SK-N-SH treated with all-trans-retinoic acid at 6 μM for 48 hours (cell line): ENCODE measurements at regions not wholly inside any gene's neighbourhood (a gene's known extent, or its start where the extent isn't known, plus 50 kb on each side); places are given as distances from the start of the nearest gene placed in this dataset.

Experiments
- ATAC-seq: fragments of 200-7000 bp; cut with Tn5 transposase; 3 replicates; pipeline ENCODE4 v1.9.1; 2020; ENCODE audit warnings: mild to moderate bottlenecking, moderate library complexity
- BACH2 ChIP-seq: fragments of 250-450 bp; sonication (Bioruptor Pico); IDR thresholded peaks from 2 replicates; pipeline ENCODE4 v1.9.0; 2021; ENCODE audit warnings: mild to moderate bottlenecking, borderline replicate concordance
- CREB5 ChIP-seq: fragments of 250-450 bp; sonication (Bioruptor Pico); IDR thresholded peaks from 2 replicates; pipeline ENCODE4 v1.5.1; 2020; ENCODE audit warnings: low read depth, mild to moderate bottlenecking, moderate library complexity
- CSDC2 ChIP-seq: fragments of 250-450 bp; sonication (Bioruptor Pico); IDR thresholded peaks from 2 replicates; pipeline ENCODE4 v1.5.0; 2020; ENCODE audit warnings: mild to moderate bottlenecking, moderate library complexity
- CSRNP3 ChIP-seq: fragments of 250-450 bp; sonication (Bioruptor Pico); IDR thresholded peaks from 2 replicates; pipeline ENCODE4 v1.5.1; 2021; ENCODE audit warnings: mild to moderate bottlenecking, moderate library complexity
- ESRRG ChIP-seq: fragments of 250-450 bp; sonication (Bioruptor Pico); IDR thresholded peaks from 2 replicates; pipeline ENCODE4 v1.6.1; 2021; ENCODE audit warnings: mild to moderate bottlenecking
- GLIS3 ChIP-seq: fragments of 250-450 bp; sonication (Bioruptor Pico); IDR thresholded peaks from 2 replicates; pipeline ENCODE4 v1.5.0; 2020; ENCODE audit warnings: mild to moderate bottlenecking, moderate library complexity
- ISL1 ChIP-seq: fragments of 250-450 bp; sonication (Bioruptor Pico); IDR thresholded peaks from 2 replicates; pipeline ENCODE4 v2.1.2; 2022; ENCODE audit warnings: mild to moderate bottlenecking, moderate library complexity
- POU6F1 ChIP-seq: fragments of 250-450 bp; sonication (Bioruptor Pico); IDR thresholded peaks from 2 replicates; pipeline ENCODE4 v1.8.0; 2021; ENCODE audit warnings: low read depth, mild to moderate bottlenecking, moderate library complexity, borderline replicate concordance
- PPARA ChIP-seq: fragments of 250-450 bp; sonication (Bioruptor Pico); IDR thresholded peaks from 2 replicates; pipeline ENCODE4 v1.5.0; 2020; ENCODE audit warnings: mild to moderate bottlenecking, borderline replicate concordance
- SNAI2 ChIP-seq: fragments of 250-450 bp; sonication (Bioruptor Pico); IDR thresholded peaks from 2 replicates; pipeline ENCODE4 v1.5.0; 2020; ENCODE audit warnings: mild to moderate bottlenecking, moderate library complexity
- TCF4 ChIP-seq: fragments of 250-450 bp; sonication (Bioruptor Pico); IDR thresholded peaks from 2 replicates; pipeline ENCODE4 v1.8.0; 2021; ENCODE audit warnings: mild to moderate bottlenecking, moderate library complexity, borderline replicate concordance
- TOX ChIP-seq: fragments of 250-450 bp; sonication (Bioruptor Pico); IDR thresholded peaks from 2 replicates; pipeline ENCODE4 v1.8.0; 2021; ENCODE audit warnings: mild to moderate bottlenecking, moderate library complexity, borderline replicate concordance
- ZFP30 ChIP-seq: fragments of 450-650 bp; formaldehyde crosslinking; IDR thresholded peaks from 2 replicates; pipeline ENCODE4 v1.5.0; 2022; ENCODE audit warnings: mild to moderate bottlenecking, moderate library complexity
- ZNF565 ChIP-seq: fragments of 450-650 bp; formaldehyde crosslinking; conservative IDR thresholded peaks from 2 replicates; pipeline ENCODE4 v1.5.0; 2020; ENCODE audit warnings: low read depth, mild to moderate bottlenecking, moderate library complexity
- ZNF70 ChIP-seq: fragments of 450-650 bp; formaldehyde crosslinking; IDR thresholded peaks from 2 replicates; pipeline ENCODE4 v1.5.0; 2020; ENCODE audit warnings: mild to moderate bottlenecking, moderate library complexity
- ZNF8 ChIP-seq: fragments of 450-650 bp; formaldehyde crosslinking; IDR thresholded peaks from 2 replicates; pipeline ENCODE4 v1.5.0; 2020; ENCODE audit warnings: mild to moderate bottlenecking, moderate library complexity
- TF ChIP-seq, protein P1 (sequence below): fragments of 250-450 bp; sonication (Bioruptor Pico); IDR thresholded peaks from 2 replicates; pipeline ENCODE4 v1.5.0; 2020; ENCODE audit warnings: mild to moderate bottlenecking, moderate library complexity
- TF ChIP-seq, protein P2 (sequence below): fragments of 250-450 bp; sonication (Bioruptor Pico); IDR thresholded peaks from 2 replicates; pipeline ENCODE4 v1.8.0; 2020; ENCODE audit warnings: mild to moderate bottlenecking, moderate library complexity, borderline replicate concordance

GRCh38 chr9:108642871-108643270 is 212.9 kb downstream of the ACTL7B start:
- TF ChIP-seq TOX, result no peak
- no peak for TF ChIP-seq CSRNP3
- TF ChIP-seq, protein P1, sequence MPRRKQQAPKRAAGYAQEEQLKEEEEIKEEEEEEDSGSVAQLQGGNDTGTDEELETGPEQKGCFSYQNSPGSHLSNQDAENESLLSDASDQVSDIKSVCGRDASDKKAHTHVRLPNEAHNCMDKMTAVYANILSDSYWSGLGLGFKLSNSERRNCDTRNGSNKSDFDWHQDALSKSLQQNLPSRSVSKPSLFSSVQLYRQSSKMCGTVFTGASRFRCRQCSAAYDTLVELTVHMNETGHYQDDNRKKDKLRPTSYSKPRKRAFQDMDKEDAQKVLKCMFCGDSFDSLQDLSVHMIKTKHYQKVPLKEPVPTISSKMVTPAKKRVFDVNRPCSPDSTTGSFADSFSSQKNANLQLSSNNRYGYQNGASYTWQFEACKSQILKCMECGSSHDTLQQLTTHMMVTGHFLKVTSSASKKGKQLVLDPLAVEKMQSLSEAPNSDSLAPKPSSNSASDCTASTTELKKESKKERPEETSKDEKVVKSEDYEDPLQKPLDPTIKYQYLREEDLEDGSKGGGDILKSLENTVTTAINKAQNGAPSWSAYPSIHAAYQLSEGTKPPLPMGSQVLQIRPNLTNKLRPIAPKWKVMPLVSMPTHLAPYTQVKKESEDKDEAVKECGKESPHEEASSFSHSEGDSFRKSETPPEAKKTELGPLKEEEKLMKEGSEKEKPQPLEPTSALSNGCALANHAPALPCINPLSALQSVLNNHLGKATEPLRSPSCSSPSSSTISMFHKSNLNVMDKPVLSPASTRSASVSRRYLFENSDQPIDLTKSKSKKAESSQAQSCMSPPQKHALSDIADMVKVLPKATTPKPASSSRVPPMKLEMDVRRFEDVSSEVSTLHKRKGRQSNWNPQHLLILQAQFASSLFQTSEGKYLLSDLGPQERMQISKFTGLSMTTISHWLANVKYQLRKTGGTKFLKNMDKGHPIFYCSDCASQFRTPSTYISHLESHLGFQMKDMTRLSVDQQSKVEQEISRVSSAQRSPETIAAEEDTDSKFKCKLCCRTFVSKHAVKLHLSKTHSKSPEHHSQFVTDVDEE (CRISPR knock-in tag), result no peak
- ATAC-seq, result no peak

DNA sequence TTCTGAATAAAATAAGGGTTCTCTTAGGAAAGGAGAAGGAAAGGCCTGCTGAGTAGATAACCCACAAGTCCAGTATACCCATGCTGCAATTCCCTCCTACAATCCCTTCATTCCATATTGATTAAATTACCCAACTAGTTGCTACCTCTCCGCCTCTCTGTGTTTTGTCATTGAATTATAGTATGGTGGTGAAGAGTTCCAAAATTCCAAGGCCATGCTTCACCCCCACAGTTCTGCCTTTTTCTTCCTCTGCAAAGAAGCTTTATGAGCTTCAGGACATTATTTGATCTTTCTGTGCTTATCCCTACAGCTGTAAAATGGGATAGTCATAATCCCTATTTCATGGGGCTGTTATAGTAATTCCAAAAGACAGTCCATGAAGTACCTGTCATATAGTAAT is 215.6 kb downstream of the ACTL7B start:
- TF ChIP-seq ZNF8 (CRISPR knock-in tag) (no peak), BACH2 (CRISPR knock-in tag) (no peak), GLIS3 (CRISPR knock-in tag) (no peak), ZNF565 (CRISPR knock-in tag) (no peak), CSDC2 (CRISPR knock-in tag) (no peak), POU6F1 (CRISPR knock-in tag) (no peak), ISL1 (no peak), ZNF70 (CRISPR knock-in tag) (no peak), TCF4 (CRISPR knock-in tag) (no peak), ESRRG (CRISPR knock-in tag) (no peak), SNAI2 (CRISPR knock-in tag) (no peak), PPARA (CRISPR knock-in tag) (no peak), CSRNP3 (no peak), TOX (no peak), CREB5 (CRISPR knock-in tag) (no peak), ZFP30 (no peak)
- TF ChIP-seq, protein P1 (CRISPR knock-in tag), result no peak
- TF ChIP-seq, protein P2, sequence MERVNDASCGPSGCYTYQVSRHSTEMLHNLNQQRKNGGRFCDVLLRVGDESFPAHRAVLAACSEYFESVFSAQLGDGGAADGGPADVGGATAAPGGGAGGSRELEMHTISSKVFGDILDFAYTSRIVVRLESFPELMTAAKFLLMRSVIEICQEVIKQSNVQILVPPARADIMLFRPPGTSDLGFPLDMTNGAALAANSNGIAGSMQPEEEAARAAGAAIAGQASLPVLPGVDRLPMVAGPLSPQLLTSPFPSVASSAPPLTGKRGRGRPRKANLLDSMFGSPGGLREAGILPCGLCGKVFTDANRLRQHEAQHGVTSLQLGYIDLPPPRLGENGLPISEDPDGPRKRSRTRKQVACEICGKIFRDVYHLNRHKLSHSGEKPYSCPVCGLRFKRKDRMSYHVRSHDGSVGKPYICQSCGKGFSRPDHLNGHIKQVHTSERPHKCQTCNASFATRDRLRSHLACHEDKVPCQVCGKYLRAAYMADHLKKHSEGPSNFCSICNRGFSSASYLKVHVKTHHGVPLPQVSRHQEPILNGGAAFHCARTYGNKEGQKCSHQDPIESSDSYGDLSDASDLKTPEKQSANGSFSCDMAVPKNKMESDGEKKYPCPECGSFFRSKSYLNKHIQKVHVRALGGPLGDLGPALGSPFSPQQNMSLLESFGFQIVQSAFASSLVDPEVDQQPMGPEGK (CRISPR knock-in tag), result no peak
- no peak for ATAC-seq
